Neural cell (in vitro differentiated cells): ENCODE measurements at regions not wholly inside any gene's neighbourhood (a gene's known extent, or its start where the extent isn't known, plus 50 kb on each side); places are given as distances from the start of the nearest gene placed in this dataset.

Source experiments
- H2AFZ ChIP-seq: fragments of 200-600, 300-800 bp; sonication (generic), shearing (Covaris generic); 2 replicates; pipeline ENCODE4 v1.6.0; 2014; ENCODE audit warnings: low read depth, mild to moderate bottlenecking, antibody characterized with exemption, low read length, moderate library complexity
- H3F3A ChIP-seq: fragments of 200-600 bp; shearing (Covaris generic); 2 replicates; pipeline ENCODE4 v1.6.1; 2016; ENCODE audit warnings: mild to moderate bottlenecking, moderate library complexity, mixed read lengths, antibody characterized with exemption, low read length; ENCODE audit not compliant: insufficient read depth, poor library complexity, severe bottlenecking
- H3K27ac ChIP-seq: fragments of 200-600, 300-800 bp; sonication (generic), shearing (Covaris generic); 2 replicates; pipeline ENCODE4 v1.5.1; 2014; ENCODE audit warnings: mild to moderate bottlenecking, low read length, moderate library complexity
- H3K27me3 ChIP-seq: fragments of 300-800, 200-600 bp; sonication (generic), shearing (Covaris generic); 2 replicates; pipeline ENCODE4 v1.6.0; 2014; ENCODE audit warnings: mild to moderate bottlenecking, low read depth, low read length, moderate library complexity; ENCODE audit not compliant: insufficient read depth
- H3K36me3 ChIP-seq: fragments of 300-800, 200-600 bp; sonication (generic), shearing (Covaris generic); 2 replicates; pipeline ENCODE4 v1.5.1; 2014; ENCODE audit warnings: mild to moderate bottlenecking, antibody characterized with exemption, low read length, moderate library complexity; ENCODE audit not compliant: insufficient read depth
- H3K4me2 ChIP-seq: fragments of 300-800, 200-600 bp; sonication (generic), shearing (Covaris generic); 2 replicates; pipeline ENCODE4 v1.6.0; 2014; ENCODE audit warnings: mild to moderate bottlenecking, low read length
- H3K4me3 ChIP-seq: fragments of 300-800, 200-600 bp; sonication (generic), shearing (Covaris generic); 2 replicates; pipeline ENCODE4 v1.5.1; 2014; ENCODE audit warnings: mild to moderate bottlenecking, low read length, moderate library complexity
- H3K79me2 ChIP-seq: fragments of 200-600 bp; shearing (Covaris generic); replicated peaks from 2 replicates; pipeline ENCODE4 v1.6.0; 2014; ENCODE audit warnings: mild to moderate bottlenecking, low read length, moderate library complexity; ENCODE audit not compliant: insufficient read depth
- H3K9ac ChIP-seq: fragments of 300-800, 200-600 bp; sonication (generic), shearing (Covaris generic); 2 replicates; pipeline ENCODE4 v1.6.1; 2016; ENCODE audit warnings: mild to moderate bottlenecking, low read length, mixed read lengths
- H3K9me2 ChIP-seq: fragments of 200-600 bp; shearing (Covaris generic); 2 replicates; pipeline ENCODE4 v1.6.1; 2016; ENCODE audit warnings: mild to moderate bottlenecking, low read length, mixed read lengths; ENCODE audit not compliant: insufficient read depth
- H3K9me3 ChIP-seq: fragments of 200-600, 300-800 bp; sonication (generic), shearing (Covaris generic); 2 replicates; pipeline ENCODE4 v1.6.1; 2016; ENCODE audit warnings: mild to moderate bottlenecking, mixed run types, low read length, moderate library complexity, mixed read lengths
- H4K20me1 ChIP-seq: fragments of 200-600 bp; shearing (Covaris generic); 2 replicates; pipeline ENCODE4 v1.6.1; 2016; ENCODE audit warnings: mild to moderate bottlenecking, mixed run types; ENCODE audit not compliant: insufficient read depth
- CTCF ChIP-seq: fragments of 450-650 bp; IDR thresholded peaks from 2 replicates; pipeline ENCODE4 v1.5.1; 2014; ENCODE audit warnings: antibody characterized with exemption, mild to moderate bottlenecking, moderate library complexity; ENCODE audit not compliant: poor library complexity, severe bottlenecking
- EP300 ChIP-seq: fragments of 450-650 bp; conservative IDR thresholded peaks from 2 replicates; pipeline ENCODE4 v1.6.1; 2014; ENCODE audit warnings: antibody characterized with exemption, mild to moderate bottlenecking, moderate library complexity; ENCODE audit not compliant: poor library complexity, severe bottlenecking
- EZH2 ChIP-seq: fragments of 200-600, 300-800 bp; shearing (Covaris generic), sonication (generic); IDR thresholded peaks from 2 replicates; pipeline ENCODE4 v1.6.1; 2014; ENCODE audit warnings: antibody characterized with exemption, low read length, borderline replicate concordance, mild to moderate bottlenecking; ENCODE audit not compliant: insufficient read depth, poor library complexity, severe bottlenecking
- MXI1 ChIP-seq: fragments of 450-650 bp; conservative IDR thresholded peaks from 2 replicates; pipeline ENCODE4 v1.6.1; 2014; ENCODE audit warnings: antibody characterized with exemption, mild to moderate bottlenecking; ENCODE audit not compliant: poor library complexity, severe bottlenecking
- POLR2AphosphoS5 ChIP-seq: IDR thresholded peaks from 2 replicates; pipeline ENCODE4 v1.6.1; 2012
- RAD21 ChIP-seq: fragments of 450-650 bp; conservative IDR thresholded peaks from 2 replicates; pipeline ENCODE4 v1.6.1; 2014; ENCODE audit warnings: antibody characterized with exemption, mild to moderate bottlenecking, moderate library complexity
- REST ChIP-seq: IDR thresholded peaks from 2 replicates; pipeline ENCODE4 v1.6.1; 2012; ENCODE audit warnings: borderline replicate concordance
- SMC3 ChIP-seq: fragments of 450-650 bp; conservative IDR thresholded peaks from 2 replicates; pipeline ENCODE4 v1.6.1; 2014; ENCODE audit warnings: antibody characterized with exemption, mild to moderate bottlenecking, moderate library complexity; ENCODE audit not compliant: poor library complexity
- TAF1 ChIP-seq: IDR thresholded peaks from 2 replicates; pipeline ENCODE4 v1.6.1; 2012; ENCODE audit warnings: low read depth

- no peaks in the 10 kb centered on the region for H3F3A ChIP-seq
- no peaks in the 10 kb centered on the region for H3K79me2 ChIP-seq
- H3K27ac ChIP-seq, result no peak overlapping the region
- H3K9ac ChIP-seq, result no peak overlapping the region
- H4K20me1 ChIP-seq, result no peaks in the 10 kb centered on the region
- H3K4me3 ChIP-seq, result no peak overlapping the region
- H3K36me3 ChIP-seq, result no peaks in the 10 kb centered on the region
- H3K9me2 ChIP-seq, result no peaks in the 10 kb centered on the region
- H3K27me3 ChIP-seq, result no peaks in the 10 kb centered on the region
- no peaks in the 10 kb centered on the region for H3K9me3 ChIP-seq
- no peak for TF ChIP-seq CTCF
- no peak for TF ChIP-seq SMC3
- TF ChIP-seq EP300, result no peak
- no peak for TF ChIP-seq TAF1
- TF ChIP-seq POLR2AphosphoS5, result no peak
- no peak for TF ChIP-seq RAD21
- TF ChIP-seq EZH2, result no peak
- no peak for TF ChIP-seq REST
- no peak for TF ChIP-seq MXI1
- no peak overlapping the region for H2AFZ ChIP-seq
- H3K4me2 ChIP-seq, result no peak overlapping the region
These were observed 201.6 kb downstream of the ATP23 start for GRCh38 chr12:58142991-58143390.

GRCh38 chr12:58143498-58143995 is 202.2 kb downstream of the ATP23 start:
- H4K20me1 ChIP-seq, result no peaks in the 10 kb centered on the region
- no peak overlapping the region for H3K4me3 ChIP-seq
- H3K9ac ChIP-seq, result no peak overlapping the region
- H3K27me3 ChIP-seq, result no peaks in the 10 kb centered on the region
- no peak overlapping the region for H3K27ac ChIP-seq
- H3K4me2 ChIP-seq, result no peak overlapping the region
- H3K36me3 ChIP-seq, result no peaks in the 10 kb centered on the region
- no peaks in the 10 kb centered on the region for H3K79me2 ChIP-seq
- H3K9me2 ChIP-seq, result no peaks in the 10 kb centered on the region
- no peak overlapping the region for H2AFZ ChIP-seq
- H3K9me3 ChIP-seq, result no peaks in the 10 kb centered on the region
- no peaks in the 10 kb centered on the region for H3F3A ChIP-seq
- no peak for TF ChIP-seq EZH2
- no peak for TF ChIP-seq SMC3
- no peak for TF ChIP-seq CTCF
- TF ChIP-seq RAD21, result no peak
- TF ChIP-seq EP300, result no peak
- no peak for TF ChIP-seq POLR2AphosphoS5
- no peak for TF ChIP-seq MXI1
